SU-DHL-6 (cell line): ENCODE measurements at regions not wholly inside any gene's neighbourhood (a gene's known extent, or its start where the extent isn't known, plus 50 kb on each side); places are given as distances from the start of the nearest gene placed in this dataset.

Experiments used
- H2AFZ ChIP-seq: fragments of 200-600 bp; sonication (generic); 2 replicates; pipeline ENCODE4 v1.6.1; 2014; ENCODE audit warnings: low read depth, mild to moderate bottlenecking, moderate library complexity, mixed read lengths, antibody characterized with exemption, low read length; ENCODE audit not compliant: severe bottlenecking
- H3F3A ChIP-seq: fragments of 200-600 bp; shearing (Covaris generic); 2 replicates; pipeline ENCODE4 v1.6.0; 2016; ENCODE audit warnings: antibody characterized with exemption, mild to moderate bottlenecking; ENCODE audit not compliant: insufficient read depth
- H3K27ac ChIP-seq: fragments of 200-600 bp; sonication (generic); 2 replicates; pipeline ENCODE4 v1.5.1; 2016; ENCODE audit warnings: low read depth, mild to moderate bottlenecking, low read length, moderate library complexity, mixed read lengths
- H3K27me3 ChIP-seq: fragments of 200-600 bp; sonication (generic), shearing (Covaris generic); 2 replicates; pipeline ENCODE4 v1.6.0; 2014; ENCODE audit warnings: mild to moderate bottlenecking, low read length
- H3K36me3 ChIP-seq: fragments of 200-600 bp; sonication (generic); 2 replicates; pipeline ENCODE4 v1.6.1; 2014; ENCODE audit warnings: mild to moderate bottlenecking, low read length, mixed read lengths
- H3K4me2 ChIP-seq: fragments of 300-600, 200-600 bp; shearing (Covaris generic), sonication (generic); 2 replicates; pipeline ENCODE4 v1.6.0; 2014; ENCODE audit warnings: low read length, low read depth, mild to moderate bottlenecking; ENCODE audit not compliant: poor library complexity, severe bottlenecking
- H3K4me3 ChIP-seq: fragments of 200-600 bp; sonication (generic); 2 replicates; pipeline ENCODE4 v1.5.1; 2014; ENCODE audit warnings: antibody characterized with exemption, low read length, mild to moderate bottlenecking, mixed read lengths; ENCODE audit not compliant: insufficient read depth, poor library complexity, severe bottlenecking
- H3K79me2 ChIP-seq: fragments of 200-600 bp; sonication (generic); 2 replicates; pipeline ENCODE4 v1.6.1; 2014; ENCODE audit warnings: mild to moderate bottlenecking, low read length, moderate library complexity; ENCODE audit not compliant: insufficient read depth
- H3K9ac ChIP-seq: fragments of 200-600 bp; sonication (generic); 2 replicates; pipeline ENCODE4 v1.7.0; 2014; ENCODE audit warnings: mild to moderate bottlenecking, low read length
- H3K9me2 ChIP-seq: fragments of 200-600 bp; sonication (generic); replicated peaks from 2 replicates; pipeline ENCODE4 v1.6.1; 2014; ENCODE audit warnings: low read length; ENCODE audit not compliant: insufficient read depth
- H3K9me3 ChIP-seq: fragments of 200-600 bp; sonication (generic); 2 replicates; pipeline ENCODE4 v1.6.1; 2014; ENCODE audit warnings: low read length, mixed read lengths; ENCODE audit not compliant: insufficient read depth
- H4K20me1 ChIP-seq: fragments of 200-600 bp; sonication (generic); 2 replicates; pipeline ENCODE4 v1.6.1; 2014; ENCODE audit warnings: low read depth, mild to moderate bottlenecking, antibody characterized with exemption, low read length, moderate library complexity, mixed read lengths
- CTCF ChIP-seq: fragments of 200-600 bp; sonication (generic); IDR thresholded peaks from one replicate; pipeline ENCODE4 v1.5.1; 2017; ENCODE audit warnings: antibody characterized with exemption, mild to moderate bottlenecking, low read length, moderate library complexity; ENCODE audit not compliant: insufficient read depth, poor library complexity, severe bottlenecking
- EZH2phosphoT487 ChIP-seq: fragments of 200-600 bp; sonication (generic), shearing (Covaris generic); conservative IDR thresholded peaks from 2 replicates; pipeline ENCODE4 v1.6.1; 2018; ENCODE audit warnings: mild to moderate bottlenecking, antibody characterized with exemption, low read length, moderate library complexity, mixed read lengths

- no peak overlapping the region for H3K27ac ChIP-seq
- H3K27me3 ChIP-seq = no peaks in the 10 kb centered on the region
- no peak overlapping the region for H2AFZ ChIP-seq
- H3K36me3 ChIP-seq = no peaks in the 10 kb centered on the region
- H3K9me2 ChIP-seq = no peaks in the 10 kb centered on the region
- H3K4me3 ChIP-seq = no peak overlapping the region
- no peak overlapping the region for H3K4me2 ChIP-seq
- H3K9me3 ChIP-seq = no peaks in the 10 kb centered on the region; the same call in 1 of the 2 replicates
- H3K79me2 ChIP-seq = no peaks in the 10 kb centered on the region
- TF ChIP-seq EZH2phosphoT487 = no peak
- TF ChIP-seq CTCF = no peak
- H3F3A ChIP-seq = no peaks in the 10 kb centered on the region
- no peak overlapping the region for H3K9ac ChIP-seq
- H4K20me1 ChIP-seq = no peaks in the 10 kb centered on the region
These were observed 55.3 kb downstream of the RPL10L start for GRCh38 chr14:46596236-46596635.

GRCh38 chr14:46582826-46583225 lies 68.8 kb downstream of the RPL10L start:
- TF ChIP-seq CTCF = no peak
- no peak for TF ChIP-seq EZH2phosphoT487
- Histone ChIP-seq H3K9me3 (no peaks in the 10 kb centered on the region), H3K36me3 (no peaks in the 10 kb centered on the region), H3K27me3 (no peaks in the 10 kb centered on the region), H3F3A (no peaks in the 10 kb centered on the region), H3K79me2 (no peaks in the 10 kb centered on the region), H3K4me2 (no peak overlapping the region), H4K20me1 (no peaks in the 10 kb centered on the region), H2AFZ (no peak overlapping the region), H3K27ac (no peak overlapping the region), H3K4me3 (no peak overlapping the region), H3K9me2 (no peaks in the 10 kb centered on the region), H3K9ac (no peak overlapping the region)

- Histone ChIP-seq H3K27me3 (no peaks in the 10 kb centered on the region), H3F3A (no peaks in the 10 kb centered on the region), H3K4me3 (no peak overlapping the region), H3K36me3 (no peaks in the 10 kb centered on the region), H3K27ac (no peak overlapping the region), H3K9me3 (no peaks in the 10 kb centered on the region), H3K79me2 (no peaks in the 10 kb centered on the region), H4K20me1 (no peaks in the 10 kb centered on the region), H2AFZ (peak overlapping the region; percentile 77), H3K9ac (no peak overlapping the region), H3K4me2 (peak overlapping the region; percentile 34), H3K9me2 (no peaks in the 10 kb centered on the region)
- TF ChIP-seq EZH2phosphoT487 (no peak), CTCF (peak; percentile 59)
These were observed 70.4 kb downstream of the RPL10L start for GRCh38 chr14:46581036-46581671.
